ENCODE measurements at regions not wholly inside any gene's neighbourhood (a gene's known extent, or its start where the extent isn't known, plus 50 kb on each side); places are given as distances from the start of the nearest gene placed in this dataset.

DNA sequence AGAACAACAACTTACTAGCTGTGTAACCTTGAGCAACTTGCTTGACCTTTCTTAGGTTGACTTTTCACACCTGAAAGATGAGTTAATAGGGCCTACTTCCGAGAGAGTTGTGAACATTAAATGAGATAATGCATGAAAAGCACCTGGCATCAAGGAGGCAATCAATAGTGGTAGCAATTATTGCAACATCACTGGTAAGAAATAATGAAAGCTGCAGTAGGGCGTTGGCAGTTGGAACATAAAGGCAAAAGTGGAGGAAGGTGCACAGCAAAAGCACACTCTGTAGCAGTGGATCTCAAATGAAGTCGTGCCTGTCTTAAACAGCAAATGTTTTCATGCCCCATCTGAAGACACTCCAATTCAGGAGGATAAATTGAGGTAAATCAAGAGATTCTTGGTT, 178.9 kb upstream of the VRK2 start:
- WGBS (ENCODE audit: extremely low coverage, insufficient coverage, insufficient read length) = no CpG with 5 or more reads among the region's 3 CpGs

DNA sequence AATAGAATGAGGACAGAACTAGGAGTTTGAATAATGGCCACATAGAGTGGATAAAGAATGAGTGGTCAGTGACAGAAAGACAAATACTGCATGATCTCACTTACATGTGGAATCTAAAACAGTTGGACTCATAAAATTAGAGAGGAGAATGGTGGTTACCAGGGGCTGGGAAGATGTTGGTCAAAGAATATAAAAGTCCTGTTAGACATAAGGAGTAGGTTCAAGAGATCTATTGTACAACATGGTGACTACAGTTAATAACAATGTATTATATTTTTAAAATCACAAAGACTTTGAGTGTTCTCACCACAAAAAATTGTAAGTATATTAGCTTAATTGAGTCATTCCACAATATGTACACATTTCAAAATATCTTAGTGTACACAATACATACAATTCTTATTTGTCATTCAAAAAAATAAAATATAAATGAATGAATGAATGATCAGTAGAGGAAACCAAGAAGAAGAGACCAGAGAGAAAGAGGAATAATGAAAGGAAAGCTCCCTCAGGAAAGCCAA, 177.9 kb upstream of the VRK2 start:
- Histone ChIP-seq H3K79me1 (ENCODE audit: low read length) (no peaks in the 10 kb centered on the region), H4K12ac (ENCODE audit: low read depth, low read length) (no peak overlapping the region), H3K4ac (ENCODE audit: low read depth, low read length) (no peak overlapping the region), H3K23ac (ENCODE audit: low read length) (no peak overlapping the region), H3K14ac (ENCODE audit: low read length) (no peak overlapping the region), H3K36me3 (ENCODE audit: control insufficient read depth in 1 of 2, insufficient read depth in 2 of 2, low read length in 2 of 2) (no peaks in the 10 kb centered on the region), H3K18ac (ENCODE audit: low read length) (no peak overlapping the region), H3K27me3 (ENCODE audit: insufficient read depth, low read length) (no peaks in the 10 kb centered on the region), H4K91ac (ENCODE audit: low read depth, low read length) (no peak overlapping the region), H2BK5ac (ENCODE audit: low read depth, low read length, poor library complexity) (no peak overlapping the region), H3K9ac (ENCODE audit: low read length) (no peak overlapping the region), H2BK120ac (ENCODE audit: insufficient read depth, low read length, poor library complexity) (no peak overlapping the region), H3K4me1 (ENCODE audit: control insufficient read depth in 1 of 2, insufficient read depth in 2 of 2, low read length in 2 of 2) (no peaks in the 10 kb centered on the region), H2BK12ac (ENCODE audit: low read length) (no peak overlapping the region), H3K4me3 (ENCODE audit: low read depth, low read length) (no peak overlapping the region), H2AFZ (ENCODE audit: insufficient read depth, low read length, poor library complexity) (no peak overlapping the region), H4K8ac (ENCODE audit: low read depth, low read length) (no peak overlapping the region), H3K27ac (ENCODE audit: low read depth, low read length) (no peak overlapping the region), H3K9me3 (ENCODE audit: insufficient read depth, low read depth, low read length) (no peaks in the 10 kb centered on the region), H3K4me2 (ENCODE audit: low read length) (no peak overlapping the region), H3K79me2 (ENCODE audit: control insufficient read depth, insufficient read depth, low read length, poor library complexity) (no peaks in the 10 kb centered on the region), H2AK5ac (ENCODE audit: low read length) (no peak overlapping the region)
- no peak for DNase-seq

More for the DNA sequence above, 178.9 kb upstream of the VRK2 start:
- Histone ChIP-seq H3K23ac (ENCODE audit: low read length) (no peak overlapping the region), H3K79me2 (ENCODE audit: control insufficient read depth, insufficient read depth, low read length, poor library complexity) (no peaks in the 10 kb centered on the region), H3K36me3 (ENCODE audit: control insufficient read depth in 1 of 2, insufficient read depth in 2 of 2, low read length in 2 of 2) (no peaks in the 10 kb centered on the region), H2AK5ac (ENCODE audit: low read length) (no peak overlapping the region), H4K12ac (ENCODE audit: low read depth, low read length) (no peak overlapping the region), H3K4me2 (ENCODE audit: low read length) (no peak overlapping the region), H3K14ac (ENCODE audit: low read length) (no peak overlapping the region), H3K9ac (ENCODE audit: low read length) (no peak overlapping the region), H3K4me1 (ENCODE audit: control insufficient read depth in 1 of 2, insufficient read depth in 2 of 2, low read length in 2 of 2) (no peaks in the 10 kb centered on the region), H3K18ac (ENCODE audit: low read length) (no peak overlapping the region), H4K8ac (ENCODE audit: low read depth, low read length) (no peak overlapping the region), H3K4me3 (ENCODE audit: low read depth, low read length) (no peak overlapping the region), H2BK5ac (ENCODE audit: low read depth, low read length, poor library complexity) (no peak overlapping the region), H2BK120ac (ENCODE audit: insufficient read depth, low read length, poor library complexity) (no peak overlapping the region), H3K27ac (ENCODE audit: low read depth, low read length) (no peak overlapping the region), H3K4ac (ENCODE audit: low read depth, low read length) (no peak overlapping the region), H4K91ac (ENCODE audit: low read depth, low read length) (no peak overlapping the region), H3K79me1 (ENCODE audit: low read length) (no peaks in the 10 kb centered on the region), H3K9me3 (ENCODE audit: insufficient read depth, low read depth, low read length) (no peaks in the 10 kb centered on the region), H2AFZ (ENCODE audit: insufficient read depth, low read length, poor library complexity) (no peak overlapping the region), H2BK12ac (ENCODE audit: low read length) (no peak overlapping the region), H3K27me3 (ENCODE audit: insufficient read depth, low read length) (no peaks in the 10 kb centered on the region)
- no peak for DNase-seq

DNA sequence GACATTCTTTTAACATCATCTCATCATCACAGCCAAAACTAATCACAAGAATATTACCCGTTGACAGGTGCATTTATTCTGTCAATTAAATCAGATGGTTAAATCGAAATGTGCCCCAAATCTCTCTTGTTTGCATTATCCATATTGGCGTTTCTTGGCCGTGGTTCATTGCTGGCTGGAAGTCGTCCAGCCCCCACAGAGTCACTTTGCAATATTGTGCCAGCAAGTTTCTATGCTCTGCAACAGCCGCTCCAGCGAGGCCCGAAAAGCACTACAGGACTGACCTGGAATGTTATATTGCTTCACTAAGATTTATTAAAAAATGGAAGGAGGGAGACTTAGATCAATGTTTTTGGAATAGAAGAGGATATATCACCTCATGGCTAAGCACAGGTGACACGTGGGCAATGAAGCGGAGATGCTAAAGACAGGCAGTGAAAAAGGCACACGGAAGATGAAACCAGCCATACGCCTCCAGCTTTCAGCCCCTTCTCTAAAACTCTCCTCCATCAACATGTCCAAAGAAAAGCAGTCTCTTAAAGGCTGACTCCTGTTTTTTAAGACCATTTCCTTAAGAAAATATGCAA, 176.8 kb upstream of the VRK2 start:
- H3K79me2 ChIP-seq (ENCODE audit: control insufficient read depth, insufficient read depth, low read length, poor library complexity) = no peaks in the 10 kb centered on the region
- no peak overlapping the region for H3K27ac ChIP-seq (ENCODE audit: low read depth, low read length)
- no peak overlapping the region for H2BK5ac ChIP-seq (ENCODE audit: low read depth, low read length, poor library complexity)
- no peaks in the 10 kb centered on the region for H3K4me1 ChIP-seq (ENCODE audit: control insufficient read depth in 1 of 2, insufficient read depth in 2 of 2, low read length in 2 of 2)
- H3K4me3 ChIP-seq (ENCODE audit: low read depth, low read length) = no peak overlapping the region
- H3K9me3 ChIP-seq (ENCODE audit: insufficient read depth, low read depth, low read length) = no peaks in the 10 kb centered on the region
- no peaks in the 10 kb centered on the region for H3K79me1 ChIP-seq (ENCODE audit: low read length)
- no peak overlapping the region for H3K23ac ChIP-seq (ENCODE audit: low read length)
- no peak overlapping the region for H3K18ac ChIP-seq (ENCODE audit: low read length)
- DNase-seq = no peak
- H2AK5ac ChIP-seq (ENCODE audit: low read length) = no peak overlapping the region
- H3K14ac ChIP-seq (ENCODE audit: low read length) = no peak overlapping the region
- H3K4me2 ChIP-seq (ENCODE audit: low read length) = no peak overlapping the region
- H4K12ac ChIP-seq (ENCODE audit: low read depth, low read length) = no peak overlapping the region
- H3K9ac ChIP-seq (ENCODE audit: low read length) = no peak overlapping the region
- no peaks in the 10 kb centered on the region for H3K27me3 ChIP-seq (ENCODE audit: insufficient read depth, low read length)
- H4K91ac ChIP-seq (ENCODE audit: low read depth, low read length) = no peak overlapping the region
- H2AFZ ChIP-seq (ENCODE audit: insufficient read depth, low read length, poor library complexity) = no peak overlapping the region
- no peaks in the 10 kb centered on the region for H3K36me3 ChIP-seq (ENCODE audit: control insufficient read depth in 1 of 2, insufficient read depth in 2 of 2, low read length in 2 of 2)
- H4K8ac ChIP-seq (ENCODE audit: low read depth, low read length) = no peak overlapping the region
- no peak overlapping the region for H2BK120ac ChIP-seq (ENCODE audit: insufficient read depth, low read length, poor library complexity)
- no peak overlapping the region for H2BK12ac ChIP-seq (ENCODE audit: low read length)
- H3K4ac ChIP-seq (ENCODE audit: low read depth, low read length) = no peak overlapping the region
- no CpG with 5 or more reads among the region's 12 CpGs for WGBS (ENCODE audit: extremely low coverage, insufficient coverage, insufficient read length)

DNA sequence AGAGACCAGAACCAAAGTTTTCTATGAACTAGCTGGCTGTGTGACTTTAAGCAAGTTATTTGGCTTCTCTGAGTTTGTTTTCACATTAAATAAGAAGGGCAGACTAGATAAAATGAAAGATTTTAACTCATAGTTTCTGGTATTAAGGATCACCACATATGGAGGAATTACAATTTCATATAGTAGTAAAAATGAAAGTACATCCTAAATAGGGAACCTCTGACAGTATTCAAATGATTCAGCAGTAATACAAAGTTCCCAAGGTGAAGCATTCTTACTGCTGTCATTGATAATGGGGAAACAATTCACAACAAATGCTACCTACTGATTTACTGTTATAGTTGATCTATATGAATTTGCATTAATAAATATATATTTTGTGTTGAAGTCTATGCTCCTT, 170.3 kb upstream of the VRK2 start:
- no peak overlapping the region for H3K23ac ChIP-seq (ENCODE audit: low read length)
- H3K4me2 ChIP-seq (ENCODE audit: low read length) = no peak overlapping the region
- no peak overlapping the region for H3K27ac ChIP-seq (ENCODE audit: low read depth, low read length)
- H3K4me3 ChIP-seq (ENCODE audit: low read depth, low read length) = no peak overlapping the region
- no peak overlapping the region for H2AK5ac ChIP-seq (ENCODE audit: low read length)
- H3K18ac ChIP-seq (ENCODE audit: low read length) = no peak overlapping the region
- H3K4me1 ChIP-seq (ENCODE audit: control insufficient read depth in 1 of 2, insufficient read depth in 2 of 2, low read length in 2 of 2) = no peaks in the 10 kb centered on the region
- no peaks in the 10 kb centered on the region for H3K79me2 ChIP-seq (ENCODE audit: control insufficient read depth, insufficient read depth, low read length, poor library complexity)
- no peak overlapping the region for H2BK120ac ChIP-seq (ENCODE audit: insufficient read depth, low read length, poor library complexity)
- no peak overlapping the region for H2AFZ ChIP-seq (ENCODE audit: insufficient read depth, low read length, poor library complexity)
- H3K9ac ChIP-seq (ENCODE audit: low read length) = no peak overlapping the region
- H3K14ac ChIP-seq (ENCODE audit: low read length) = no peak overlapping the region
- no peak for DNase-seq
- no peak overlapping the region for H3K4ac ChIP-seq (ENCODE audit: low read depth, low read length)
- no peak overlapping the region for H2BK5ac ChIP-seq (ENCODE audit: low read depth, low read length, poor library complexity)
- H3K9me3 ChIP-seq (ENCODE audit: insufficient read depth, low read depth, low read length) = no peaks in the 10 kb centered on the region
- no peaks in the 10 kb centered on the region for H3K36me3 ChIP-seq (ENCODE audit: control insufficient read depth in 1 of 2, insufficient read depth in 2 of 2, low read length in 2 of 2)
- H4K8ac ChIP-seq (ENCODE audit: low read depth, low read length) = no peak overlapping the region
- H4K91ac ChIP-seq (ENCODE audit: low read depth, low read length) = no peak overlapping the region
- H4K12ac ChIP-seq (ENCODE audit: low read depth, low read length) = no peak overlapping the region
- H3K27me3 ChIP-seq (ENCODE audit: insufficient read depth, low read length) = no peaks in the 10 kb centered on the region
- H3K79me1 ChIP-seq (ENCODE audit: low read length) = no peaks in the 10 kb centered on the region
- no peak overlapping the region for H2BK12ac ChIP-seq (ENCODE audit: low read length)
